RWPE2 (cell line): ENCODE measurements at regions not wholly inside any gene's neighbourhood (a gene's known extent, or its start where the extent isn't known, plus 50 kb on each side); places are given as distances from the start of the nearest gene placed in this dataset.
A peak's percentile ranks its signal among the peaks of the same experiment; 100 is the strongest.

ENCODE experiments used
- ATAC-seq: fragments of 200-7000 bp; cut with Tn5 transposase; 3 replicates; pipeline ENCODE4 v1.9.1; 2021; ENCODE audit warnings: low read depth
- DNase-seq: peaks from one replicate; pipeline ENCODE4 v3.0.0-alpha.2; 2020; ENCODE audit warnings: low spot score
- H3K27ac ChIP-seq: fragments of 450-650 bp; 2 replicates; pipeline ENCODE4 v1.5.1; 2017; ENCODE audit warnings: mild to moderate bottlenecking; ENCODE audit not compliant: poor library complexity, severe bottlenecking
- H3K27me3 ChIP-seq: fragments of 250-450 bp; sonication (Bioruptor Pico); 2 replicates; pipeline ENCODE4 v1.5.1; 2021; ENCODE audit warnings: mild to moderate bottlenecking, moderate library complexity; ENCODE audit not compliant: insufficient read depth, poor library complexity, severe bottlenecking
- H3K36me3 ChIP-seq: fragments of 250-450 bp; sonication (Bioruptor Pico); 2 replicates; pipeline ENCODE4 v1.5.1; 2020; ENCODE audit warnings: low read depth, mild to moderate bottlenecking, moderate library complexity
- H3K4me1 ChIP-seq: fragments of 250-450 bp; sonication (Bioruptor Pico); 2 replicates; pipeline ENCODE4 v1.5.1; 2021; ENCODE audit warnings: mild to moderate bottlenecking, moderate library complexity; ENCODE audit not compliant: insufficient read depth, poor library complexity, severe bottlenecking
- H3K4me3 ChIP-seq: fragments of 250-450 bp; sonication (Bioruptor Pico); 2 replicates; pipeline ENCODE4 v1.5.1; 2021; ENCODE audit warnings: mild to moderate bottlenecking, moderate library complexity; ENCODE audit not compliant: severe bottlenecking
- H3K9me3 ChIP-seq: fragments of 250-450 bp; sonication (Bioruptor Pico); 2 replicates; pipeline ENCODE4 v1.5.1; 2021; ENCODE audit warnings: mild to moderate bottlenecking, moderate library complexity; ENCODE audit not compliant: severe bottlenecking
- TF ChIP-seq, protein P1 (sequence below): fragments of 450-650 bp; IDR thresholded peaks from one replicate; pipeline ENCODE4 v1.5.1; 2017; ENCODE audit warnings: mild to moderate bottlenecking, moderate library complexity; ENCODE audit not compliant: poor library complexity, severe bottlenecking

GRCh38 chr3:56867671-56868070 lies 65.9 kb upstream of the ARHGEF3 start:
- ATAC-seq (no peak), DNase-seq (no peak)
- Histone ChIP-seq H3K4me1 (peaks cover 7% of the 10 kb centered on the region), H3K4me3 (no peak overlapping the region), H3K27me3 (no peaks in the 10 kb centered on the region), H3K27ac (no peak overlapping the region), H3K36me3 (no peaks in the 10 kb centered on the region), H3K9me3 (no peaks in the 10 kb centered on the region)
- TF ChIP-seq, protein P1, sequence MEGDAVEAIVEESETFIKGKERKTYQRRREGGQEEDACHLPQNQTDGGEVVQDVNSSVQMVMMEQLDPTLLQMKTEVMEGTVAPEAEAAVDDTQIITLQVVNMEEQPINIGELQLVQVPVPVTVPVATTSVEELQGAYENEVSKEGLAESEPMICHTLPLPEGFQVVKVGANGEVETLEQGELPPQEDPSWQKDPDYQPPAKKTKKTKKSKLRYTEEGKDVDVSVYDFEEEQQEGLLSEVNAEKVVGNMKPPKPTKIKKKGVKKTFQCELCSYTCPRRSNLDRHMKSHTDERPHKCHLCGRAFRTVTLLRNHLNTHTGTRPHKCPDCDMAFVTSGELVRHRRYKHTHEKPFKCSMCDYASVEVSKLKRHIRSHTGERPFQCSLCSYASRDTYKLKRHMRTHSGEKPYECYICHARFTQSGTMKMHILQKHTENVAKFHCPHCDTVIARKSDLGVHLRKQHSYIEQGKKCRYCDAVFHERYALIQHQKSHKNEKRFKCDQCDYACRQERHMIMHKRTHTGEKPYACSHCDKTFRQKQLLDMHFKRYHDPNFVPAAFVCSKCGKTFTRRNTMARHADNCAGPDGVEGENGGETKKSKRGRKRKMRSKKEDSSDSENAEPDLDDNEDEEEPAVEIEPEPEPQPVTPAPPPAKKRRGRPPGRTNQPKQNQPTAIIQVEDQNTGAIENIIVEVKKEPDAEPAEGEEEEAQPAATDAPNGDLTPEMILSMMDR = no peak

DNA sequence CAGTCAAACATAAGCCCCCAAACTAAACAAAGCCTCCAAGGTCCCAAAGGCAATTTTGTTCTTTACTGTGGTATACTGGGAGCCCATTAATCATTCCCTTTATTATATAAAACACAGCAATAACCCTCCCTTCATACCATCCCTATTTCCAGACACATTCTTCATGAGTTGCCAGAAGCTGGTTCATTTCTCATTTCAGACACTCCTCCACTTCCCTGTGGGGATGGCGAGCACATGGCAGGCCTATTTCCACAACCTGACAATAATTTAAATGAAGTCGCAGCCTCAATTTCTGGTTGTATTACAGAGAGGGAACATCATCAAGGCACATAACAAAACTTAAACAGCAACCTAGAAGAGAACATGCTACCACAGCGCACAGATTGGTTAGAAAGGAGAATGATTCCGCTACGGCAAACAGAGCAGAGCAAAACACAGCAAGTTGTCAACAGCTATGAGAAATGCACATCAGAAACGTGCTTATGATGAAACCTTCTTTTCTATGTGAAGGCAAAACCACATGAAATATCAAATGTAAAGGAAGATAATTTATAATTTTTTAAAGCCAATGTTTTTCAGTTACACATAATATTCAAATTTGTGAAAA lies 63.3 kb upstream of the ARHGEF3 start:
- H3K27me3 ChIP-seq = no peaks in the 10 kb centered on the region
- no peak overlapping the region for H3K27ac ChIP-seq
- ATAC-seq = no peak
- no peaks in the 10 kb centered on the region for H3K36me3 ChIP-seq
- no peak overlapping the region for H3K4me3 ChIP-seq
- no peak for DNase-seq
- no peaks in the 10 kb centered on the region for H3K9me3 ChIP-seq
- TF ChIP-seq, protein P1 = no peak
- peaks cover 10% of the 10 kb centered on the region for H3K4me1 ChIP-seq

DNA sequence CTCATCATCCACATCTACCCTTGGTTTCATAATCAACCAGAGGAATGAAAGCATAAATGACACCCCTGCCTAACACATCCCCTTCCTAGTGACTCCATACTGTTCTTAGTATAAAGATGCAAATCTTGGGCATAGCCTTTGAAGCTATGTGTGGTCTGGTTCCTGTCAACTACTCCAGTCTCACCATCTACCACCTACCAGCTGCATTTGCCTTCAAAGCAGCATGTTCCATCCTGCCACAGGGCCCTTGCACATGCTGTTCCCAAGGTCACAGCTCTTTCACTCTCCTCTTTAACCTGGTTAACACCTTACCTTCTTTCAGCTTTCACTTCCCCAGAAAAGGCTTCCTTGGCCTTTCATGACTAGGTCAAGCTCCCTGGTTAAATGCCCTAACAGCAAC lies 62.3 kb upstream of the ARHGEF3 start:
- Histone ChIP-seq H3K4me1 (peaks cover 9% of the 10 kb centered on the region), H3K4me3 (no peak overlapping the region), H3K36me3 (no peaks in the 10 kb centered on the region), H3K9me3 (no peaks in the 10 kb centered on the region), H3K27me3 (no peaks in the 10 kb centered on the region), H3K27ac (no peak overlapping the region)
- TF ChIP-seq, protein P1 = no peak
- ATAC-seq (no peak), DNase-seq (no peak)

- Histone ChIP-seq H3K4me3 (no peak overlapping the region), H3K27me3 (no peaks in the 10 kb centered on the region), H3K4me1 (peaks cover 9% of the 10 kb centered on the region), H3K9me3 (no peaks in the 10 kb centered on the region), H3K27ac (peak overlapping the region; percentile 29), H3K36me3 (no peaks in the 10 kb centered on the region)
- TF ChIP-seq, protein P1 = no peak
- ATAC-seq (peak; percentile 95), DNase-seq (no peak)
Measured at GRCh38 chr3:56862352-56863062, 60.8 kb upstream of the ARHGEF3 start.

DNA sequence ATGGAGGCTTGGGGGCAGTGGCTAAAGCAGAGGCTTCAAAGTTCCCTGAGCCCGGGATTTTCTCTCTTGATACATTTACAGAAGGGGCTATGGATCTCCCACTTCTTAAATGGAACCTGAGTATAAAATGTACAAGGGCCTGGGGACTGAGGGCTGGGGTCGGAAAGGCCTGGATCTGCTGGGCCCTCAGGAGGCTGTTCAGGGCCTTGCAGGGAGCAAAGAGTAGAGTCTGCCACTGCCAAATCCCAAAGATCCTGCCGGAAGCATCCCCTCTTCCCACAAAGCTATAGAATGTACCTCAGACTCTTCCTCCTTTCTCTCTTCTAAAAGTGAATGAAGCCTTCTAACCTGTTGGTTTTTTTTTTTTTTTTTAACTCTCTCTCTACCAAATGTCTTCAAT lies 59.8 kb upstream of the ARHGEF3 start:
- no peak overlapping the region for H3K4me3 ChIP-seq
- no peaks in the 10 kb centered on the region for H3K36me3 ChIP-seq
- no peaks in the 10 kb centered on the region for H3K27me3 ChIP-seq
- no peak overlapping the region for H3K27ac ChIP-seq
- no peaks in the 10 kb centered on the region for H3K9me3 ChIP-seq
- H3K4me1 ChIP-seq = peaks cover 9% of the 10 kb centered on the region
- DNase-seq = no peak
- TF ChIP-seq, protein P1 = no peak
- no peak for ATAC-seq
